H1 (cell line): ENCODE measurements at regions not wholly inside any gene's neighbourhood (a gene's known extent, or its start where the extent isn't known, plus 50 kb on each side); places are given as distances from the start of the nearest gene placed in this dataset.

ENCODE experiments used
- CBX8 ChIP-seq: fragments of 300-800, 300-1000 bp; sonication (generic); IDR thresholded peaks from 2 replicates; pipeline ENCODE4 v1.7.1; 2016; ENCODE audit warnings: low read depth, low read length, borderline replicate concordance
- HDAC6 ChIP-seq: IDR thresholded peaks from one replicate; pipeline ENCODE4 v1.7.1; 2012; ENCODE audit warnings: low read depth, mild to moderate bottlenecking, inconsistent platforms, low read length, moderate library complexity

DNA sequence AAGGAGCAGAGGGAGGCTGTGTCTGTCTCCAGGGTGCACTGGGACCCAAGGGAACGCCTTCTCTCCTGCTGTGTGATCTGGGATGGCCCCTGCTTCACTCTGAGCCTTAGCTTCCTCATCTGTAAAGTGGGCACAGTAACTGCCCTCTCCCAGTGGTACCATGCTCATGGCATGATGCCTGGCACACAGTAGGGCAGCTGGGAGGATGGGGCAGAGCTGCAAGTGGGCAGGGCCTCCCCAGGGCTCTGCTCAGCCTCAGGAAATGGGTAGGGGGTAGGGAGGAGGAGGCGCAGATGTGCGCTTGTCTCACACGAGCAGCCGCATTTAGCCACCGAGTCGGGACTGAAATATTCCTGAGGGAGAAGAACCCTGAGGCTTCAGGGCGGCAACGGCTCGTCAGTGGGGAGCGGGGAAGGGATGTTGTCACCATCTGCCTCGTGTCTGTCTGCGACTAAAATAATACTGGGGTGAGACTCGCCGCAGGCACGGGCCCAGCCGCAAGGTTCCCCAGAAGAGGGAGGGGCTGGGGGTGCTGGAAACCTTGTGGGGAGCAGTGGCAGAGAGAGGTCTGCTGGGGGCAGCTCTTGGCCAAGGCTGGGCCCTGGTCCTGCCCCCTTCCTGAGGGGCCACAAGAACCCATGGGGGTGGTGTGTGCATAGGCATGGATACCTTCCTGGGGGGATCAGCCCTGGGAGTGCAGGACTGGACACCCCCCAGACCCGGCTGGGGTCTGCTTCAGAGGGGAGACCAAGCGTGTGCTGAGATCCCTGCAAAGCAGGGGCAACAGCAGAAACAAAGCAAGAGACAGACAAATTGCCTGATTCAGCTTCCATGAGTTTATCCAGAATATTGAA lies 55.2 kb upstream of the PSD2 start (continued):
- TF ChIP-seq HDAC6 (no peak), CBX8 (no peak)
- TF ChIP-seq, all 59 proteins: peak for 0
